ENCODE measurements at regions not wholly inside any gene's neighbourhood (a gene's known extent, or its start where the extent isn't known, plus 50 kb on each side); places are given as distances from the start of the nearest gene placed in this dataset.
"Not testable (repeated sequence)": the region's sequence is repeated elsewhere in the genome, so short reads cannot be mapped to it uniquely, and the experiment has no call there.

- Mint-ChIP-seq H3K4me1 (no peaks in the 10 kb centered on the region), H3K9me3 (peaks cover 2% of the 10 kb centered on the region), H3K27ac (ENCODE audit: unreplicated experiment) (no peak overlapping the region), H3K27me3 (ENCODE audit: low read depth) (peaks cover 2% of the 10 kb centered on the region), H3K36me3 (ENCODE audit: low read depth) (no peaks in the 10 kb centered on the region), H3K4me3 (no peak overlapping the region)
- TF ChIP-seq CTCF (conservative IDR thresholded peaks at IDR 0.05): peak; percentile 90
- DNase-seq (ENCODE audit: low read depth, low spot score): peak; percentile 63
Observed at GRCh38 chr19:28633319-28634018, 579.5 kb downstream of the UQCRFS1 start.

GRCh38 chr19:28632371-28633080 is 580.4 kb downstream of the UQCRFS1 start:
- Mint-ChIP-seq H3K27ac (ENCODE audit: unreplicated experiment) (no peak overlapping the region), H3K4me3 (no peak overlapping the region), H3K9me3 (peaks cover 9% of the 10 kb centered on the region), H3K27me3 (ENCODE audit: low read depth) (peaks cover 2% of the 10 kb centered on the region), H3K4me1 (no peaks in the 10 kb centered on the region), H3K36me3 (ENCODE audit: low read depth) (peaks cover 4% of the 10 kb centered on the region)
- TF ChIP-seq CTCF (conservative IDR thresholded peaks at IDR 0.05): no peak
- no peak for DNase-seq (ENCODE audit: low read depth, low spot score)

DNA sequence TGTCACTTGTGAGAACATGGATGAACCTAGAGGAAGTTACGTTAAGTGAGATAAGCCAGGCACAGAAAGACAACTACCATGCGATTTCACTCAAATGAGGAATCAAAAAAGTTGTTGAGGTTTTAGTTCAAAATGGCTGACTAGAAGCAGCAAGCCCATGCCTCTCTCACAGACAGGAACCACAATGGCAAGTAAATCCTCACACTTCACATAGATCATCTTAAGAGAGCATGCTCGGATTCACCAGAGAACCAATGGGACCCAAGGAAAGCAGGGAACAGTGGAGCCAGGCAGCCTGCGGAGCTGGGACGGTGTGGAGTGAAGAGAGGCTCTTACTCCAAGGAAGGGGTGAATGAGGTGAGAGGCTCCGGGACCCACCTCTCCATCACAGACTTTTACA is 581.0 kb downstream of the UQCRFS1 start:
- DNase-seq (ENCODE audit: low read depth, low spot score): no peak
- no peaks in the 10 kb centered on the region for H3K27me3 Mint-ChIP-seq (ENCODE audit: low read depth)
- no peak overlapping the region for H3K4me3 Mint-ChIP-seq
- TF ChIP-seq CTCF (conservative IDR thresholded peaks at IDR 0.05): no peak
- H3K36me3 Mint-ChIP-seq (ENCODE audit: low read depth): peaks cover 5% of the 10 kb centered on the region
- peaks cover 10% of the 10 kb centered on the region for H3K9me3 Mint-ChIP-seq
- H3K4me1 Mint-ChIP-seq: no peaks in the 10 kb centered on the region
- H3K27ac Mint-ChIP-seq (ENCODE audit: unreplicated experiment): no peak overlapping the region

- TF ChIP-seq CTCF (conservative IDR thresholded peaks at IDR 0.05): no peak
- Mint-ChIP-seq H3K4me3 (no peak overlapping the region), H3K9me3 (peaks cover 21% of the 10 kb centered on the region), H3K27me3 (ENCODE audit: low read depth) (peaks cover 5% of the 10 kb centered on the region), H3K4me1 (no peaks in the 10 kb centered on the region), H3K36me3 (ENCODE audit: low read depth) (peaks cover 5% of the 10 kb centered on the region), H3K27ac (ENCODE audit: unreplicated experiment) (no peak overlapping the region)
- DNase-seq (ENCODE audit: low read depth, low spot score): no peak
Observed at GRCh38 chr19:28627669-28628068, 585.3 kb downstream of the UQCRFS1 start.

DNA sequence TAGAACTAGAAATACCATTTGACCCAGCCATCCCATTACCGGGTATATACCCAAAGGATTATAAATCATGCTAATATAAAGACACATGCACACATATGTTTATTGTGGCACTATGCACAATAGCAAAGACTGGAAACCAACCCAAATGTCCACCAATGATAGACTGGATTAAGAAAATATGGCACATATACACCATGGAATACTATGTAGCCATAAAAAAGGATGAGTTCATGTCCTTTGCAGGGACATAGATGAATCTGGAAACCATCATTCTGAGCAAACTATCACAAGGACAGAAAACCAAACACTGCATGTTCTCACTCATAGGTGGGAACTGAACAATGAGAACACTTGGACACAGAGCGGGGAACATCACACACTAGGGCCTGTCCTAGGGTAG is 586.5 kb downstream of the UQCRFS1 start:
- H3K4me1 Mint-ChIP-seq; H3K27ac Mint-ChIP-seq (ENCODE audit: unreplicated experiment); H3K27me3 Mint-ChIP-seq (ENCODE audit: low read depth); H3K36me3 Mint-ChIP-seq (ENCODE audit: low read depth); DNase-seq (ENCODE audit: low read depth, low spot score); H3K4me3 Mint-ChIP-seq: not testable (repeated sequence)
- peaks cover 23% of the 10 kb centered on the region for H3K9me3 Mint-ChIP-seq

DNA sequence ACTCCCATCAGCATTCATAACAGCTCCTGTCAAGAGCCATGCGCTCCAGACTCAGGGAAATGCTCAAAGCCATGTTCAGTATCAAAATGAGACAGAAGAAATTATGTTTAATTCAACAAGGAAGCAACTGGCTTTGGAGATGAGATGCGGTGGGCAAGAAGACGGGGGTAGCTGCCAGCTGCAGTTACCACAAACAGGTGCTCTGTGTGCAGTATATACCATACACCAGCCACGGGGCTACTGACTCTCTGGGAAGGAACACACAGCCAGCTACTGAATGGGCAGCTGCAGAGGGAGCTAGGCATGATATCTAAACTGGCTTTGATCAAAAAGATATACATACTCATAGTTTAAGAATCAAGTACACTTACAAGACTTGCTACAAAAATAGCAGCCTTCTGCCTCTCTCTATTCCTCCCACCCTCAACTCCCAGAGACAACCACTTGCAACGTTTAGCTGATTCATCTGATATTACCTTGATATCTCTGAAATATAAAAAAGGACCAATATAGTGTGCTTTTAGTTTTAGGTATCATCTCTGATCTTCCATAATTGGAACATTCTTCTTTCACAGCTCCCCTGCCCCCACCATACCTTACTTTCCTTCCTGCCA is 593.0 kb downstream of the UQCRFS1 start:
- Mint-ChIP-seq H3K9me3 (peaks cover 9% of the 10 kb centered on the region), H3K4me3 (no peak overlapping the region), H3K4me1 (no peaks in the 10 kb centered on the region), H3K36me3 (ENCODE audit: low read depth) (peaks cover 2% of the 10 kb centered on the region), H3K27me3 (ENCODE audit: low read depth) (peaks cover 5% of the 10 kb centered on the region), H3K27ac (ENCODE audit: unreplicated experiment) (no peak overlapping the region)
- TF ChIP-seq CTCF (conservative IDR thresholded peaks at IDR 0.05): no peak
- no peak for DNase-seq (ENCODE audit: low read depth, low spot score)
